ENCODE measurements at regions not wholly inside any gene's neighbourhood (a gene's known extent, or its start where the extent isn't known, plus 50 kb on each side); places are given as distances from the start of the nearest gene placed in this dataset.

DNA sequence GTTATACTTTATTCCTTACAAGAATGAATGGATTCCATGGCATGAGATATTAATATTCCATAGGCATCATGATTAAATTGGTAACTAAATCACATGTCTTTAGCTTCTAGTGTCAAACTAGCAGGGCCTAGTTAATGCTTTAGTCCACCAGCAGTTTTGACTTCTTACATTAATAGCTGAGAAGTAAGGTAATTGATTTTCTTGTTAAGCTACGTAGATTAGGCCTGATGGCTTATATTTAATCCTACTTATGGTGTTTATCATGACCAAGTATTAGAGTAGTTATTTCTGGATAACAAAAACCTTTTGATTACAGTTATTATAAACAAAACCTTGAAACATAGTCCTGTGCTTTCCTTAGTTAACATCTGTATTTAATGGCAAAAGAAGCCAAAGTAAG, 184.5 kb downstream of the TANC2 start:
- TF ChIP-seq, protein P1, sequence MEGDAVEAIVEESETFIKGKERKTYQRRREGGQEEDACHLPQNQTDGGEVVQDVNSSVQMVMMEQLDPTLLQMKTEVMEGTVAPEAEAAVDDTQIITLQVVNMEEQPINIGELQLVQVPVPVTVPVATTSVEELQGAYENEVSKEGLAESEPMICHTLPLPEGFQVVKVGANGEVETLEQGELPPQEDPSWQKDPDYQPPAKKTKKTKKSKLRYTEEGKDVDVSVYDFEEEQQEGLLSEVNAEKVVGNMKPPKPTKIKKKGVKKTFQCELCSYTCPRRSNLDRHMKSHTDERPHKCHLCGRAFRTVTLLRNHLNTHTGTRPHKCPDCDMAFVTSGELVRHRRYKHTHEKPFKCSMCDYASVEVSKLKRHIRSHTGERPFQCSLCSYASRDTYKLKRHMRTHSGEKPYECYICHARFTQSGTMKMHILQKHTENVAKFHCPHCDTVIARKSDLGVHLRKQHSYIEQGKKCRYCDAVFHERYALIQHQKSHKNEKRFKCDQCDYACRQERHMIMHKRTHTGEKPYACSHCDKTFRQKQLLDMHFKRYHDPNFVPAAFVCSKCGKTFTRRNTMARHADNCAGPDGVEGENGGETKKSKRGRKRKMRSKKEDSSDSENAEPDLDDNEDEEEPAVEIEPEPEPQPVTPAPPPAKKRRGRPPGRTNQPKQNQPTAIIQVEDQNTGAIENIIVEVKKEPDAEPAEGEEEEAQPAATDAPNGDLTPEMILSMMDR (conservative IDR thresholded peaks at IDR 0.05; ENCODE audit: low read depth, low read length): no peak
- TF ChIP-seq EZH2 (IDR thresholded peaks at IDR 0.05; ENCODE audit: low read length, unreplicated experiment): no peak

Data from PC-3 (cell line).